ENCODE measurements at regions not wholly inside any gene's neighbourhood (a gene's known extent, or its start where the extent isn't known, plus 50 kb on each side); places are given as distances from the start of the nearest gene placed in this dataset.
A peak's percentile ranks its signal among the peaks of the same experiment; 100 is the strongest.
"Not testable (repeated sequence)": the region's sequence is repeated elsewhere in the genome, so short reads cannot be mapped to it uniquely, and the experiment has no call there.

GRCh38 chr5:11392-11791 is 80.6 kb upstream of the PLEKHG4B start:
- H3K27ac Mint-ChIP-seq, H3K36me3 Mint-ChIP-seq, H3K9me3 Mint-ChIP-seq, ATAC-seq: not testable (repeated sequence)
- DNase-seq (ENCODE audit: low spot score in 2 of 2), result peak in 1 of 2 donors; percentile 60

GRCh38 chr5:11898-12297 is 80.1 kb upstream of the PLEKHG4B start:
- DNase-seq (ENCODE audit: low spot score in 2 of 2) (no peak), ATAC-seq (no peak)
- no peak overlapping the region for H3K27ac Mint-ChIP-seq
- no peaks in the 10 kb centered on the region for H3K9me3 Mint-ChIP-seq
- H3K36me3 Mint-ChIP-seq, result peaks cover 0 to 4% of the 10 kb centered on the region in 2 donors

DNA sequence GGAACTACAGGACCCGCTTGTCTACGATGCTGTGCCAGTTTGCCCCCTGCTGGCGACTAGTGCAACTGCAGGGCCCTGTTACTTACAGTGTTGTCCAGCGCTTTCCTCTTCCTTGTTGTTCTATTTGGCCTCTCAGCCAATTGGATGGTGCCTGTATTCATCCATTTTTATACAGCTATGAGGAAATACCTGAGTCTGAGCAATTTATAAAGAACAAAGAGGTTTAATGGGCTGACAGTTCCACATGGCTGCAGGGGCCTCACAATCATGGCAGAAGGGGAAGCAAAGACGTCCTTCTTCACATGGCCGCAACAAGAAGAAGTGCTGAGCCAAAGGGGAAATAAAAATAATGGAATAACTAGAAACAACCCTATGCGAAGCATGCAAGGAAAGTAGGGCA is 78.7 kb upstream of the PLEKHG4B start:
- H3K9me3 Mint-ChIP-seq, result no peaks in the 10 kb centered on the region
- DNase-seq (ENCODE audit: low spot score in 2 of 2) (no peak), ATAC-seq (no peak)
- H3K27ac Mint-ChIP-seq, result no peak overlapping the region
- peaks cover 0 to 4% of the 10 kb centered on the region in 2 donors for H3K36me3 Mint-ChIP-seq

DNA sequence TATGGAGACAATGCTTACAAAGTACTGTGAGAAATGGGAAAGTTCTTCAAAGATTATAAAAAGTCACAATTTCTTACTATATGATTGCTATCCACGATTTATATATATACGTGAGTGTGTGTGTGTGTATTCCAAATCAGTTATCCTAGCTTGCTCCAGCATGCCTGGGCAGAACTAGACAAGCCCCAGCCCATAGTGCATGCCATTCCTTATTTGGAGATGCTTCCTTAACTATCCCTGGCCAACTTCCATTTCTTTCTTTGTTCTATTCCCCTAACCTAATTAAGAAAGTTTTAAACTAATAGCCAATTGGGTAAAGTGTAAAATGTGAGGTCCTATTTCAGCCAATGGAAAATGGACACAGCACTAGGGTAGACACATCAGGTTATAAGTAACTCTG is 77.3 kb upstream of the PLEKHG4B start:
- not testable (repeated sequence) for ATAC-seq; DNase-seq (ENCODE audit: low spot score in 2 of 2); H3K27ac Mint-ChIP-seq; H3K36me3 Mint-ChIP-seq; H3K9me3 Mint-ChIP-seq

- H3K36me3 Mint-ChIP-seq; H3K27ac Mint-ChIP-seq; ATAC-seq; DNase-seq (ENCODE audit: low spot score in 2 of 2); H3K9me3 Mint-ChIP-seq: not testable (repeated sequence)
These were observed 71.7 kb upstream of the PLEKHG4B start for GRCh38 chr5:20276-20675.

GRCh38 chr5:21654-22233 is 70.2 kb upstream of the PLEKHG4B start:
- no peaks in the 10 kb centered on the region for H3K9me3 Mint-ChIP-seq
- H3K36me3 Mint-ChIP-seq, result no peaks in the 10 kb centered on the region
- ATAC-seq (no peak), DNase-seq (ENCODE audit: low spot score in 2 of 2) (no peak)
- no peak overlapping the region for H3K27ac Mint-ChIP-seq

- ATAC-seq; DNase-seq (ENCODE audit: low spot score in 2 of 2); H3K27ac Mint-ChIP-seq: not testable (repeated sequence)
- Mint-ChIP-seq H3K36me3 (peaks cover 8 to 14% of the 10 kb centered on the region in 2 donors), H3K9me3 (peaks cover 7 to 12% of the 10 kb centered on the region in 2 donors)
These were observed 68.1 kb upstream of the PLEKHG4B start for GRCh38 chr5:23907-24306.

GRCh38 chr5:25067-25466 is 66.9 kb upstream of the PLEKHG4B start:
- H3K36me3 Mint-ChIP-seq, result peaks cover 13 to 16% of the 10 kb centered on the region in 2 donors
- ATAC-seq; DNase-seq (ENCODE audit: low spot score in 2 of 2); H3K27ac Mint-ChIP-seq: not testable (repeated sequence)
- H3K9me3 Mint-ChIP-seq, result peaks cover 13 to 18% of the 10 kb centered on the region in 2 donors

DNA sequence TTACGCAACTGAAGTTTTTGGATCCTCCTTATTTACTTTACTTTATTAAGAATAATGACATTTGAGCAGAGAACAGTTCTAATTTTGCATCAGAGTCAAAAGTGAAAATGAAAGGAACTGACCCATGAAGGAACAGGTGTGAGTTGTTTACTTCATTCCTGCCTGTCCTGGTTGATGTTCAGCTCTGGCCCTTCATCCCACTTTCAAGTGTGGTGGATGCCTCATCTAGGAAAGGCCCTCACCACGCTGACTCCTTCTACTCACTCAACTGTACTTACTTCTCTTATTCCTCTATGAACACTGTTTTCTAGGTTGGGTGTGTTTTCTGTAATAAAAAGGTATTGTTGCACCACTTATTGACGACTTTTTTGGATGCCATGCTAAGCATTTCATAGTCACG is 61.8 kb upstream of the PLEKHG4B start:
- H3K9me3 Mint-ChIP-seq, result peaks cover 13 to 18% of the 10 kb centered on the region in 2 donors
- H3K36me3 Mint-ChIP-seq, result peaks cover 13 to 16% of the 10 kb centered on the region in 2 donors
- ATAC-seq (no peak), DNase-seq (ENCODE audit: low spot score in 2 of 2) (no peak)
- no peak overlapping the region for H3K27ac Mint-ChIP-seq

- not testable (repeated sequence) for H3K27ac Mint-ChIP-seq; ATAC-seq; DNase-seq (ENCODE audit: low spot score in 2 of 2)
- H3K9me3 Mint-ChIP-seq, result peaks cover 13 to 18% of the 10 kb centered on the region in 2 donors
- peaks cover 13 to 16% of the 10 kb centered on the region in 2 donors for H3K36me3 Mint-ChIP-seq
These were observed 61.4 kb upstream of the PLEKHG4B start for GRCh38 chr5:30556-30955.

GRCh38 chr5:32165-32564 is 59.8 kb upstream of the PLEKHG4B start:
- no peak for DNase-seq (ENCODE audit: low spot score in 2 of 2)
- Mint-ChIP-seq H3K27ac (no peak overlapping the region), H3K36me3 (peaks cover 13 to 16% of the 10 kb centered on the region in 2 donors), H3K9me3 (peaks cover 13 to 16% of the 10 kb centered on the region in 2 donors)
- ATAC-seq, result no peak

DNA sequence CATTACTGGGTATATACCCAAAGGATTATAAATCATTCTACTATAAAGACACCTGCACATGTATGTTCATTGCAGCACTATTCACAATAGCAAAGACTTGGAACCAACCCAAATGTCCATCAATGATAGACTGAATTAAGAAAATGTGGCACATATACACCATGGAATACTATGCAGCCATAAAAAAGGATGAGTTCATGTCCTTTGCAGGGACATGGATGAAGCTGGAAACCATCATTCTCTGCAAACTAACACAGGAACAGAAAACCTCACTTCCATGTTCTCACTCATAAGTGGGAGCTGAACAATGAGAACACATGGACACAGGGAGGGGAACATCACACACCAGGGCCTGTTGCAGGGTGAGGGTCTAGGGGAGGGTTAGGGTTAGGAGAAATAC is 56.4 kb upstream of the PLEKHG4B start:
- H3K27ac Mint-ChIP-seq; ATAC-seq; H3K9me3 Mint-ChIP-seq; DNase-seq (ENCODE audit: low spot score in 2 of 2); H3K36me3 Mint-ChIP-seq: not testable (repeated sequence)

DNA sequence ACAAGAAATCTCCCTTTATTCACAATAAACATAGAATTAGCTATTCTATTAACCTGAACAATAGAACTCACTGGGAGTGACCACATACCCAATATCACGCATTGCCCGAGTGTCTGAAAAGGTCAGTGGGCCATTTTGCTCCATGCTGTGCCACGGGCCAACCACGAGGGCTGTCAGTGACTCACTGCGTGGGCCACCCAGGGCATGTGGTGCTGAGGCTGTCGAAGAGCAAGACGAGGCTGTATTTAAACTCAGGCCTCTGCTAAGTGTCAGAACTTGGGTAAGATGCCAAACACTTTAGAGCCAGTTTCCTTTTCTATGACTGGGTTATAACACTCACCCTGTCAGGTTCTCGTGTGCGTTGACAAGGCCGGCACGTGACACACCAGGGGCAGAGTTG is 54.8 kb upstream of the PLEKHG4B start:
- ATAC-seq; H3K9me3 Mint-ChIP-seq; H3K27ac Mint-ChIP-seq; DNase-seq (ENCODE audit: low spot score in 2 of 2); H3K36me3 Mint-ChIP-seq: not testable (repeated sequence)

GRCh38 chr5:39979-40583 is 51.9 kb upstream of the PLEKHG4B start:
- Mint-ChIP-seq H3K36me3 (no peaks in the 10 kb centered on the region), H3K9me3 (no peaks in the 10 kb centered on the region), H3K27ac (no peak overlapping the region)
- DNase-seq (ENCODE audit: low spot score in 2 of 2) (no peak), ATAC-seq (no peak)

Data from activated naive CD4-positive, alpha-beta T cell treated with anti-CD3 and anti-CD28 coated beads, Interleukin-2, amount 50 U/mL, for 72 hours (primary cell).